ENCODE measurements at regions not wholly inside any gene's neighbourhood (a gene's known extent, or its start where the extent isn't known, plus 50 kb on each side); places are given as distances from the start of the nearest gene placed in this dataset.
A peak's percentile ranks its signal among the peaks of the same experiment; 100 is the strongest.

DNA sequence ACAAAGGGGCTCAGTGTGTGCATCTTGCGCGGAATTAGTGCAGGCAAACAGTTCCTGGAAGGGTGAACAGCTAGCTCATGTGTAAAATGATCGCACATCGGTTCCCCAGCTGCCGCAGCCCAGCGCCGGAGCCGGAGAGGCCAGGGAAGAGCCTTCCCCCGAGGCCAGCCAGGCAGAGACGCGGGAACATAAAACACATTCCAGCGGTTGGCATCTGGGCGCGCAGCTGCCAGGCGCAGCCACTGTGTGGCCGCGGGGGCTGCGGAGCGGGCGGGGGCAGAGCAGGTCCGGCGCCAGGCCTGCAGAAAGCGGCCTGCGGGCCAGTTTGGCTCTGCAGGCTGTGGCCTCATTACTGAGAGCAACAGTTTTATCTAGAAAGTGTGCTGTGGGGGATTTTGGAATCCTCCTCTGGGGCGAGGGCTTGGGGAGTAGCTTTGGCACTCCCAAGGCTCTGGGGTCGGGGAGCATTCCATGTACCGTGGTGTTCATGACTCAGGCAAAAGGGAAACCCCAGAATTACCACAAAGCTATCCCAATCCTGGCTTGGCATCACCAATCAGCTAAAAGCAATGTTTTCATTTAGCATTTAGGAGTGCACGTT, 74.3 kb downstream of the SAMD9 start:
- Histone ChIP-seq H3K4me3 (peak overlapping the region in 3 of 4 donors; percentile 15 to 42 (median 27)), H3K36me3 (no peaks in the 10 kb centered on the region), H3K27me3 (no peaks in the 10 kb centered on the region), H3K9me3 (no peaks in the 10 kb centered on the region), H3K27ac (no peak overlapping the region), H3K4me1 (peaks cover 0 to 6% (median 0%) of the 10 kb centered on the region in 4 donors)
- 20 to 28% methylated on average over 26 to 28 of the region's 28 CpGs for WGBS, 2 donors
- DNase-seq (ENCODE audit: low spot score in 2 of 2), result no peak
- no peak for TF ChIP-seq POLR2A (IDR thresholded peaks at IDR 0.05)
- no peak for TF ChIP-seq EP300 (IDR thresholded peaks at IDR 0.05)
- TF ChIP-seq, protein P1, sequence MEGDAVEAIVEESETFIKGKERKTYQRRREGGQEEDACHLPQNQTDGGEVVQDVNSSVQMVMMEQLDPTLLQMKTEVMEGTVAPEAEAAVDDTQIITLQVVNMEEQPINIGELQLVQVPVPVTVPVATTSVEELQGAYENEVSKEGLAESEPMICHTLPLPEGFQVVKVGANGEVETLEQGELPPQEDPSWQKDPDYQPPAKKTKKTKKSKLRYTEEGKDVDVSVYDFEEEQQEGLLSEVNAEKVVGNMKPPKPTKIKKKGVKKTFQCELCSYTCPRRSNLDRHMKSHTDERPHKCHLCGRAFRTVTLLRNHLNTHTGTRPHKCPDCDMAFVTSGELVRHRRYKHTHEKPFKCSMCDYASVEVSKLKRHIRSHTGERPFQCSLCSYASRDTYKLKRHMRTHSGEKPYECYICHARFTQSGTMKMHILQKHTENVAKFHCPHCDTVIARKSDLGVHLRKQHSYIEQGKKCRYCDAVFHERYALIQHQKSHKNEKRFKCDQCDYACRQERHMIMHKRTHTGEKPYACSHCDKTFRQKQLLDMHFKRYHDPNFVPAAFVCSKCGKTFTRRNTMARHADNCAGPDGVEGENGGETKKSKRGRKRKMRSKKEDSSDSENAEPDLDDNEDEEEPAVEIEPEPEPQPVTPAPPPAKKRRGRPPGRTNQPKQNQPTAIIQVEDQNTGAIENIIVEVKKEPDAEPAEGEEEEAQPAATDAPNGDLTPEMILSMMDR (IDR thresholded peaks at IDR 0.05), result no peak

DNA sequence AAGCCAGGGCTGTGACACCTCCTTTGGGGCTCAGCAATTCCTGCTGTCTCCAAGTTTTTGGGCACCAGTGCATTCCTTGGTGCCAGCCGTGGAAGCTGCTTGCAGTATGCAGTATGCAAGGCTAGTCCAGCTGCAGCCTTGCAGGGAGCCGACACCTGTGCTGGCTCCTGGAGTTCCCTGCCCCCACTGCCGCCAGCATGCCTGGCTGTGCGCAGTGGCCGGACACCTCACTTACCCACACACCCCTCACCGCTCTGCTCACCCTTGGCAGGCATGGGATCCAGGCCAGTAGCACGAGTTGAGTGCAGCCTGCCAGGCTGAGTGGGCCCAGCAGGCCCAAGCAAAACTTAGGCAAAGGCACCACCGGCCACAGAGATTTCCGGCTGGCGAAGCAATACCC, 77.4 kb downstream of the SAMD9 start:
- 80 to 82% methylated on average over 9 to 10 of the region's 10 CpGs for WGBS, 2 donors
- Histone ChIP-seq H3K27ac (no peak overlapping the region), H3K4me3 (no peak overlapping the region), H3K9me3 (no peaks in the 10 kb centered on the region), H3K4me1 (peaks cover 0 to 6% (median 0%) of the 10 kb centered on the region in 4 donors), H3K36me3 (no peaks in the 10 kb centered on the region), H3K27me3 (no peaks in the 10 kb centered on the region)
- DNase-seq (ENCODE audit: low spot score in 2 of 2), result no peak
- TF ChIP-seq, protein P1 (IDR thresholded peaks at IDR 0.05), result no peak
- TF ChIP-seq EP300 (IDR thresholded peaks at IDR 0.05) (no peak), POLR2A (IDR thresholded peaks at IDR 0.05) (no peak)

DNA sequence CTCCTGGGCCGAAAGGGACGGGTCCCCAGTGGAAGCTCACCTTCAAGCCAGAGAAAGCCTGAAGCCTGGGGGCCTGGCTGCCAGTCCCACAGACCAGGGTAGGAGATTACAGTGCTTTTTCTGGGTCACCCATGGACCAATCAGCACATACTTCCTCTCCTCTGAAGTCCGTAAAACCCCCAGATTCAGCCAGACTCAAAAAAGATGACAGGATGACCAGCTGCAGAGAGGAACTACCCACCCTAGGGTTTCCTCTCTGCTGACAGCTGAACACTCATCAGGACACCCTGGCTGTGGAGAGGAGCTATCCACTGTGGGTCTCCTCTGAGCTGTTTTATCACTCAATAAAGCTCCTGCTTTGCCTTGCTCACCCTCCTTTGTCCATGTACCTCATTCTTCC, 78.0 kb downstream of the SAMD9 start:
- peaks cover 0 to 6% (median 0%) of the 10 kb centered on the region in 4 donors for H3K4me1 ChIP-seq
- 77 to 78% methylated on average over 1 to 3 of the region's 3 CpGs for whole genome bisulfite sequencing, 2 donors
- H3K27me3 ChIP-seq, result no peaks in the 10 kb centered on the region
- H3K36me3 ChIP-seq, result no peaks in the 10 kb centered on the region
- no peaks in the 10 kb centered on the region for H3K9me3 ChIP-seq
- no peak overlapping the region for H3K27ac ChIP-seq
- TF ChIP-seq, protein P1 (IDR thresholded peaks at IDR 0.05), result no peak
- TF ChIP-seq EP300 (IDR thresholded peaks at IDR 0.05) (no peak), POLR2A (IDR thresholded peaks at IDR 0.05) (no peak)
- no peak overlapping the region for H3K4me3 ChIP-seq
- no peak for DNase-seq (ENCODE audit: low spot score in 2 of 2)

DNA sequence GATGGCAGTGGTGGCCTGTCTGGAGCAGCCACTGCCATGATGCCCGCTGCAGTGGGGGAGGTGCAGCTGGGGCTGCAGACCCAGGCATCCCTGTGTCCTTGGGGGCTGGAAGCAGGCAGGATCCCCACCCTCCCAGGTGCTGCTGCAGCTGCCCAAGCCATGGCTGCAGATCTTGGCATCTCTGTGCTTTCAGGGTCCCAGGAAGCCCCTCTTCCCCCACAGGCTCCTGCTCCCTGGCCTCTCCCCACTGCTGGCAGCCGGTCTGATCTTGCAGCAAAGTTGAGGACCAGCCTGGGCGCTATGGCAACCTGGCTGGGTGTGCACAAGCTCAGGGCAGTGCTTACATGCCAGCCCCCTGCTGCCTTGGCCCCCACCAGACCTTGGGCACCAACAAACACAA, 78.5 kb downstream of the SAMD9 start:
- Histone ChIP-seq H3K4me1 (peaks cover 0 to 6% (median 0%) of the 10 kb centered on the region in 4 donors), H3K27me3 (no peaks in the 10 kb centered on the region), H3K4me3 (no peak overlapping the region), H3K27ac (no peak overlapping the region), H3K36me3 (no peaks in the 10 kb centered on the region), H3K9me3 (no peaks in the 10 kb centered on the region)
- WGBS, 2 donors, result 87 to 100% methylated on average over 2 of the region's 3 CpGs
- DNase-seq (ENCODE audit: low spot score in 2 of 2), result no peak
- TF ChIP-seq, protein P1 (IDR thresholded peaks at IDR 0.05), result no peak
- TF ChIP-seq POLR2A (IDR thresholded peaks at IDR 0.05) (no peak), EP300 (IDR thresholded peaks at IDR 0.05) (no peak)

DNA sequence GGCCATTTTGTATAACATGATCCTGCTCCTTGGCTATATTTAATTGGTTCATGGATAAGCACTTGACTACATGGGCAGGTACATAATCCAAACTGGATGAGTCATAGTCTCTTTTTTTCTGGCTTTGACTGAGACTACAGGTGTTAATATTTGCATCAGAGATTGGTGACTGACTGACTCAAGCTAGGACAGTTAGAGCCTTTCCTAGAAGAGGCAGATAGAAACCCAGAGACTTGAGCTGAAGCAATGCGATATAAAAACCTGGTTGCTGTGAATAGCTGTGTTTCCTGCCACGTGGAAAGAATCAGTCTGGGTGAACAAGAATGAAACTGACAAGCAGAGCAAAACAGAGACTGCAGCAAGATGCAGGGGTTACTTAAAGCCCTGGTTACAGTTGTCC, 81.0 kb downstream of the SAMD9 start:
- no peak for TF ChIP-seq POLR2A (IDR thresholded peaks at IDR 0.05)
- no peak for TF ChIP-seq EP300 (IDR thresholded peaks at IDR 0.05)
- TF ChIP-seq, protein P1 (IDR thresholded peaks at IDR 0.05), result no peak
- DNase-seq (ENCODE audit: low spot score in 2 of 2), result no peak
- no peaks in the 10 kb centered on the region for H3K4me1 ChIP-seq
- H3K4me3 ChIP-seq, result no peak overlapping the region
- H3K27ac ChIP-seq, result no peak overlapping the region
- no peaks in the 10 kb centered on the region for H3K27me3 ChIP-seq
- H3K9me3 ChIP-seq, result peaks cover 0 to 1% (median 0%) of the 10 kb centered on the region in 4 donors
- no peaks in the 10 kb centered on the region for H3K36me3 ChIP-seq
- WGBS, 2 donors, result 39 to 48% methylated on average over 2 of the region's 2 CpGs
